ENCODE measurements at regions not wholly inside any gene's neighbourhood (a gene's known extent, or its start where the extent isn't known, plus 50 kb on each side); places are given as distances from the start of the nearest gene placed in this dataset.

GRCh38 chr1:167158111-167158812 lies 62.4 kb upstream of the POU2F1 start:
- no peak for TF ChIP-seq ZNF275 (CRISPR knock-in tag; IDR thresholded peaks at IDR 0.05; ENCODE audit: borderline replicate concordance)
- no peak for TF ChIP-seq KAT7 (CRISPR knock-in tag; IDR thresholded peaks at IDR 0.05; ENCODE audit: borderline replicate concordance)
- no peak for TF ChIP-seq U2AF2 (IDR thresholded peaks at IDR 0.05; ENCODE audit: low read depth, low read length)
- no peak for TF ChIP-seq SRSF9 (IDR thresholded peaks at IDR 0.05; ENCODE audit: borderline replicate concordance, insufficient read depth, low read depth, low read length, poor library complexity, severe bottlenecking)
- no peak for TF ChIP-seq ZBTB42 (CRISPR knock-in tag; IDR thresholded peaks at IDR 0.05)
- no peak for TF ChIP-seq JUND (CRISPR knock-in tag; IDR thresholded peaks at IDR 0.05)
- peaks cover 1 to 21% of the 10 kb centered on the region in 2 experiments; a peak in 2 of 5 replicates for H3K27me3 ChIP-seq (ENCODE audit: control insufficient read depth in 1 of 2, insufficient read depth in 2 of 2, low read length in 2 of 2)
- CTCF ChIA-PET (ENCODE audit: low intra/inter-chr PET ratio, low total read pairs): no interaction called here
- no peaks in the 10 kb centered on the region for H3K4me1 ChIP-seq (ENCODE audit: insufficient read depth, low read length)
- no peak overlapping the region for H3K27ac ChIP-seq (ENCODE audit: extremely low read length, insufficient read depth, low read length)
- 0% methylated on average over 6 of the region's 6 CpGs for WGBS (ENCODE audit: low lambda C conversion rate)
- FAIRE-seq (no peak), DNase-seq (ENCODE audit: low spot score) (no peak), ATAC-seq (no peak)
- intact Hi-C loops (cut with micrococcal nuclease; ENCODE audit: unreplicated experiment) (no loop called here), in situ Hi-C loops (cut with HindIII; ENCODE audit: extremely low pct_ligation_motif_present, low pct_unique_long_range_greater_than_20kb) (no loop called here)
- H2AFZ ChIP-seq (ENCODE audit: low read length): no peak overlapping the region
- H3K36me3 ChIP-seq (replicated peaks in 1 of 2; ENCODE audit: control insufficient read depth in 1 of 2, insufficient read depth in 2 of 2, low read length in 2 of 2): no peaks in the 10 kb centered on the region
- POLR2A ChIA-PET: no interaction called here
- BruUV-seq (replicated peaks): no TSS peak
- no peaks in the 10 kb centered on the region for H4K20me1 ChIP-seq (ENCODE audit: insufficient read depth, low read length)
- no peaks in the 10 kb centered on the region for H3K79me2 ChIP-seq (ENCODE audit: insufficient read depth, low read length)
- H3K9me3 ChIP-seq (ENCODE audit: low read length): no peaks in the 10 kb centered on the region
- H3K9ac ChIP-seq (ENCODE audit: insufficient read depth, low read depth, low read length): no peak overlapping the region
- no peak overlapping the region for H3K4me2 ChIP-seq (ENCODE audit: low read depth, low read length)
- no peak overlapping the region for H3K4me3 ChIP-seq (replicated peaks in 1 of 3; ENCODE audit: insufficient read depth in 1 of 3, low read depth in 2 of 3, low read length in 3 of 3)

GRCh38 chr1:167158813-167159275 lies 61.8 kb upstream of the POU2F1 start:
- CTCF ChIA-PET (ENCODE audit: low intra/inter-chr PET ratio, low total read pairs): no interaction called here
- intact Hi-C loops (cut with micrococcal nuclease; ENCODE audit: unreplicated experiment): no loop called here

More at GRCh38 chr1:167158813-167159275, 61.8 kb upstream of the POU2F1 start:
- Histone ChIP-seq H2AFZ (ENCODE audit: low read length) (no peak overlapping the region), H3K9me3 (ENCODE audit: low read length) (no peaks in the 10 kb centered on the region), H3K79me2 (ENCODE audit: insufficient read depth, low read length) (no peaks in the 10 kb centered on the region), H3K27ac (ENCODE audit: extremely low read length, insufficient read depth, low read length) (no peak overlapping the region), H3K27me3 (ENCODE audit: control insufficient read depth in 1 of 2, insufficient read depth in 2 of 2, low read length in 2 of 2) (peaks cover 1 to 18% of the 10 kb centered on the region in 2 experiments; a peak in 2 of 5 replicates), H4K20me1 (ENCODE audit: insufficient read depth, low read length) (no peaks in the 10 kb centered on the region), H3K4me3 (replicated peaks in 1 of 3; ENCODE audit: insufficient read depth in 1 of 3, low read depth in 2 of 3, low read length in 3 of 3) (no peak overlapping the region), H3K4me2 (ENCODE audit: low read depth, low read length) (no peak overlapping the region), H3K36me3 (replicated peaks in 1 of 2; ENCODE audit: control insufficient read depth in 1 of 2, insufficient read depth in 2 of 2, low read length in 2 of 2) (no peaks in the 10 kb centered on the region), H3K9ac (ENCODE audit: insufficient read depth, low read depth, low read length) (no peak overlapping the region), H3K4me1 (ENCODE audit: insufficient read depth, low read length) (no peaks in the 10 kb centered on the region)
- TF ChIP-seq CCDC6 (CRISPR knock-in tag; IDR thresholded peaks at IDR 0.05): no peak
- ATAC-seq (no peak), FAIRE-seq (no peak), DNase-seq (ENCODE audit: low spot score) (no peak)
- in situ Hi-C loops (cut with HindIII; ENCODE audit: extremely low pct_ligation_motif_present, low pct_unique_long_range_greater_than_20kb): no loop called here
- POLR2A ChIA-PET: no interaction called here
- WGBS (ENCODE audit: low lambda C conversion rate): 6% methylated on average over 3 of the region's 3 CpGs
- BruUV-seq (replicated peaks): no TSS peak
